ENCODE measurements at regions not wholly inside any gene's neighbourhood (a gene's known extent, or its start where the extent isn't known, plus 50 kb on each side); places are given as distances from the start of the nearest gene placed in this dataset.
"Not testable (repeated sequence)": the region's sequence is repeated elsewhere in the genome, so short reads cannot be mapped to it uniquely, and the experiment has no call there.

GRCh38 chr3:182342252-182342651, 451.1 kb upstream of the ATP11B start:
- no peak for DNase-seq
- in situ Hi-C loops (cut with MboI; ENCODE audit: low pct_unique_long_range_greater_than_20kb, low sequenced_read_pairs) = no loop called here

- in situ Hi-C loops (cut with MboI; ENCODE audit: low pct_unique_long_range_greater_than_20kb, low sequenced_read_pairs); DNase-seq: not testable (repeated sequence)
These were observed 449.3 kb upstream of the ATP11B start for GRCh38 chr3:182344026-182344425.

- in situ Hi-C loops (cut with MboI; ENCODE audit: low pct_unique_long_range_greater_than_20kb, low sequenced_read_pairs) = no loop called here
- DNase-seq = no peak
These were observed 444.3 kb upstream of the ATP11B start for GRCh38 chr3:182349051-182349450.

GRCh38 chr3:182349951-182350517, 443.3 kb upstream of the ATP11B start:
- no peak for DNase-seq
- in situ Hi-C loops (cut with MboI; ENCODE audit: low pct_unique_long_range_greater_than_20kb, low sequenced_read_pairs) = no loop called here

GRCh38 chr3:182357928-182358327, 435.4 kb upstream of the ATP11B start:
- in situ Hi-C loops (cut with MboI; ENCODE audit: low pct_unique_long_range_greater_than_20kb, low sequenced_read_pairs) = no loop called here
- no peak for DNase-seq

- in situ Hi-C loops (cut with MboI; ENCODE audit: low pct_unique_long_range_greater_than_20kb, low sequenced_read_pairs) = no loop called here
- DNase-seq = no peak
These were observed 429.0 kb upstream of the ATP11B start for GRCh38 chr3:182364323-182364722.

GRCh38 chr3:182364723-182365650, 428.3 kb upstream of the ATP11B start:
- no peak for DNase-seq
- in situ Hi-C loops (cut with MboI; ENCODE audit: low pct_unique_long_range_greater_than_20kb, low sequenced_read_pairs) = no loop called here

- in situ Hi-C loops (cut with MboI; ENCODE audit: low pct_unique_long_range_greater_than_20kb, low sequenced_read_pairs) = no loop called here
- no peak for DNase-seq
These were observed 426.6 kb upstream of the ATP11B start for GRCh38 chr3:182366746-182367145.

GRCh38 chr3:182369861-182370260, 423.4 kb upstream of the ATP11B start:
- in situ Hi-C loops (cut with MboI; ENCODE audit: low pct_unique_long_range_greater_than_20kb, low sequenced_read_pairs) = no loop called here
- DNase-seq = no peak

- DNase-seq = no peak
- in situ Hi-C loops (cut with MboI; ENCODE audit: low pct_unique_long_range_greater_than_20kb, low sequenced_read_pairs) = no loop called here
These were observed 422.4 kb upstream of the ATP11B start for GRCh38 chr3:182370949-182371348.

- DNase-seq = no peak
- in situ Hi-C loops (cut with MboI; ENCODE audit: low pct_unique_long_range_greater_than_20kb, low sequenced_read_pairs) = no loop called here
These were observed 417.4 kb upstream of the ATP11B start for GRCh38 chr3:182375916-182376315.

- in situ Hi-C loops (cut with MboI; ENCODE audit: low pct_unique_long_range_greater_than_20kb, low sequenced_read_pairs) = no loop called here
- no peak for DNase-seq
These were observed 411.0 kb upstream of the ATP11B start for GRCh38 chr3:182382112-182382857.

GRCh38 chr3:182384221-182384620, 409.1 kb upstream of the ATP11B start:
- in situ Hi-C loops (cut with MboI; ENCODE audit: low pct_unique_long_range_greater_than_20kb, low sequenced_read_pairs) = no loop called here
- no peak for DNase-seq

GRCh38 chr3:182385356-182385755, 407.9 kb upstream of the ATP11B start:
- DNase-seq = no peak
- in situ Hi-C loops (cut with MboI; ENCODE audit: low pct_unique_long_range_greater_than_20kb, low sequenced_read_pairs) = no loop called here

- in situ Hi-C loops (cut with MboI; ENCODE audit: low pct_unique_long_range_greater_than_20kb, low sequenced_read_pairs) = no loop called here
These were observed 404.8 kb upstream of the ATP11B start for GRCh38 chr3:182388506-182388905.

GRCh38 chr3:182389071-182389815, 404.1 kb upstream of the ATP11B start:
- in situ Hi-C loops (cut with MboI; ENCODE audit: low pct_unique_long_range_greater_than_20kb, low sequenced_read_pairs) = no loop called here

More at GRCh38 chr3:182388506-182388905, 404.8 kb upstream of the ATP11B start:
- no peak for DNase-seq

GRCh38 chr3:182390421-182390820, 402.9 kb upstream of the ATP11B start:
- in situ Hi-C loops (cut with MboI; ENCODE audit: low pct_unique_long_range_greater_than_20kb, low sequenced_read_pairs) = no loop called here

More at GRCh38 chr3:182389071-182389815, 404.1 kb upstream of the ATP11B start:
- no peak for DNase-seq

GRCh38 chr3:182392182-182392937, 400.9 kb upstream of the ATP11B start:
- in situ Hi-C loops (cut with MboI; ENCODE audit: low pct_unique_long_range_greater_than_20kb, low sequenced_read_pairs) = no loop called here
- DNase-seq = no peak

More at GRCh38 chr3:182390421-182390820, 402.9 kb upstream of the ATP11B start:
- no peak for DNase-seq

Data from KBM-7 (cell line).